Endothelial cell of umbilical vein (primary cell): ENCODE measurements at regions not wholly inside any gene's neighbourhood (a gene's known extent, or its start where the extent isn't known, plus 50 kb on each side); places are given as distances from the start of the nearest gene placed in this dataset.

ENCODE experiments used
- BruUV-seq: library from RNA; stranded (reverse); fragments of 400-500 nt; replicated peaks from 2 replicates; lab custom pipeline; 2021; lab: Mats Ljungman, UMichigan
- CTCF ChIA-PET: fragments of 300-600, 350-600 bp; sonication (Branson Sonifier 250); formaldehyde crosslinking; loops from one replicate; lab custom pipeline; 2021; ENCODE audit warnings: antibody characterized with exemption, inconsistent platforms; lab: Charles Lee
- POLR2A ChIA-PET: fragments of 300-600, 350-600 bp; sonication (Branson Sonifier 250); formaldehyde crosslinking; loops from one replicate; lab custom pipeline; 2021; ENCODE audit warnings: antibody characterized with exemption, inconsistent platforms; lab: Charles Lee
- DNase-seq: peaks from one replicate; pipeline ENCODE4 v3.0.0-alpha.2; 2011; ENCODE audit warnings: low read depth, low spot score
- FAIRE-seq: peaks from 2 replicates; lab custom pipeline; 2011; peaks lifted over from hg19 to GRCh38; lab: Jason Lieb, UNC
- H2AFZ ChIP-seq: 2 replicates; pipeline ENCODE4 v1.6.0; 2012; ENCODE audit warnings: low read depth, low read length, control low read depth, inconsistent platforms
- H3K27ac ChIP-seq: 2 replicates; pipeline ENCODE4 v1.5.1; 2011; ENCODE audit warnings: low read depth, mild to moderate bottlenecking, control low read depth, low read length, moderate library complexity; ENCODE audit not compliant: insufficient read depth
- H3K27me3 ChIP-seq, 2 experiments: 2 replicates each; pipeline versions ENCODE4 v1.6.0 to v1.6.1; 2011; ENCODE audit warnings: low read length in 2 of 2, mixed read lengths in 1 of 2; ENCODE audit not compliant: control insufficient read depth in 2 of 2, insufficient read depth in 2 of 2
- H3K36me3 ChIP-seq, 2 experiments: 2 replicates in 1 of 2; 3 replicates in 1 of 2; pipeline ENCODE4 v1.5.1; 2011; ENCODE audit warnings: low read length in 2 of 2, mild to moderate bottlenecking in 1 of 2, moderate library complexity in 1 of 2; ENCODE audit not compliant: control insufficient read depth in 2 of 2, insufficient read depth in 2 of 2; ENCODE audit errors: extremely low read depth in 1 of 2
- H3K4me1 ChIP-seq: 3 replicates; pipeline ENCODE4 v1.5.1; 2011; ENCODE audit warnings: mild to moderate bottlenecking, low read length; ENCODE audit not compliant: control insufficient read depth, insufficient read depth; ENCODE audit errors: extremely low read depth
- H3K4me2 ChIP-seq: 2 replicates; pipeline ENCODE4 v1.6.1; 2011; ENCODE audit warnings: low read length, control low read depth, mixed read lengths; ENCODE audit not compliant: insufficient read depth
- H3K4me3 ChIP-seq, 3 experiments: fragments of 200-600 bp in 1 of 3; sonication (generic), shearing (Covaris generic) in 1 of 3; replicated peaks in 1 of 3; 2 replicates each; pipeline ENCODE4 v1.5.1; 2011 to 2016; ENCODE audit warnings: control low read depth in 3 of 3, low read length in 3 of 3, mild to moderate bottlenecking in 2 of 3, inconsistent platforms in 1 of 3, low read depth in 1 of 3, moderate library complexity in 1 of 3; ENCODE audit not compliant: insufficient read depth in 1 of 3
- H3K79me2 ChIP-seq: 2 replicates; pipeline ENCODE4 v1.6.0; 2012; ENCODE audit warnings: low read length, inconsistent platforms; ENCODE audit not compliant: control insufficient read depth, insufficient read depth
- H3K9ac ChIP-seq: replicated peaks from 2 replicates; pipeline ENCODE3; 2011; ENCODE audit warnings: low read length, control low read depth; ENCODE audit not compliant: insufficient read depth; ENCODE audit errors: extremely low read depth
- H3K9me1 ChIP-seq: replicated peaks from 3 replicates; pipeline ENCODE4 v1.6.0; 2011; ENCODE audit warnings: mild to moderate bottlenecking, low read length; ENCODE audit not compliant: control insufficient read depth, insufficient read depth; ENCODE audit errors: extremely low read depth
- H3K9me3 ChIP-seq: replicated peaks from 2 replicates; pipeline ENCODE4 v1.5.1; 2012; ENCODE audit warnings: low read length, inconsistent platforms; ENCODE audit not compliant: control insufficient read depth, insufficient read depth
- H4K20me1 ChIP-seq: replicated peaks from 2 replicates; pipeline ENCODE3; 2011; ENCODE audit warnings: mild to moderate bottlenecking, low read length; ENCODE audit not compliant: control insufficient read depth, insufficient read depth; ENCODE audit errors: extremely low read depth
- EZH2 ChIP-seq: IDR thresholded peaks from 2 replicates; pipeline ENCODE4 v1.6.1; 2012; ENCODE audit warnings: borderline replicate concordance, low read depth, mild to moderate bottlenecking, moderate library complexity, low read length, inconsistent platforms; ENCODE audit not compliant: severe bottlenecking
- FOS ChIP-seq: IDR thresholded peaks from 2 replicates; pipeline ENCODE4 v1.6.1; 2011; ENCODE audit warnings: mild to moderate bottlenecking, low read length, moderate library complexity, borderline replicate concordance; ENCODE audit not compliant: insufficient read depth
- GATA2 ChIP-seq: IDR thresholded peaks from 2 replicates; pipeline ENCODE4 v1.7.0; 2011; ENCODE audit warnings: low read depth, mild to moderate bottlenecking, moderate library complexity, mixed read lengths, low read length; ENCODE audit not compliant: insufficient read length, insufficient read depth
- JUN ChIP-seq: IDR thresholded peaks from 2 replicates; pipeline ENCODE4 v1.6.1; 2011; ENCODE audit warnings: borderline replicate concordance, low read depth; ENCODE audit not compliant: insufficient read length, insufficient read depth
- MYC ChIP-seq: IDR thresholded peaks from one replicate; pipeline ENCODE4 v1.6.1; 2011; ENCODE audit warnings: mild to moderate bottlenecking, low read depth, low read length
- POLR2A ChIP-seq: IDR thresholded peaks from 2 replicates; pipeline ENCODE4 v1.6.1; 2012; ENCODE audit warnings: low read depth, mild to moderate bottlenecking, control low read depth, low read length
- POLR2AphosphoS5 ChIP-seq: IDR thresholded peaks from 2 replicates; pipeline ENCODE4 v1.6.1; 2012; ENCODE audit warnings: low read depth, mild to moderate bottlenecking, control low read depth, low read length, moderate library complexity; ENCODE audit not compliant: insufficient read depth
- dilution Hi-C: fragments of 300-500 bp; cut with MboI; formaldehyde crosslinking; loops from one replicate; pipeline ENCODE4 v1.15.0; 2019; ENCODE audit warnings: low sequenced_read_pairs; ENCODE audit not compliant: extremely low pct_ligation_motif_present
- intact Hi-C: fragments of 100-400 bp; cut with micrococcal nuclease; formaldehyde crosslinking; loops from one replicate; pipeline ENCODE4 v1.10.0; 2022
- TF ChIP-seq, protein P1 (sequence below), 2 donors: IDR thresholded peaks; 1 replicate in 1 of 2; 2 replicates in 1 of 2; pipeline ENCODE4 v1.5.1; 2011; ENCODE audit warnings: low read length in 2 of 2, mild to moderate bottlenecking in 2 of 2, moderate library complexity in 2 of 2, control low read depth in 1 of 2, inconsistent platforms in 1 of 2, low read depth in 1 of 2; ENCODE audit not compliant: insufficient read depth in 1 of 2; ENCODE audit errors: extremely low read depth in 1 of 2
- TF ChIP-seq, protein P2 (sequence below): IDR thresholded peaks from 2 replicates; pipeline ENCODE4 v1.6.1; 2011; ENCODE audit not compliant: insufficient read depth, insufficient read length

DNA sequence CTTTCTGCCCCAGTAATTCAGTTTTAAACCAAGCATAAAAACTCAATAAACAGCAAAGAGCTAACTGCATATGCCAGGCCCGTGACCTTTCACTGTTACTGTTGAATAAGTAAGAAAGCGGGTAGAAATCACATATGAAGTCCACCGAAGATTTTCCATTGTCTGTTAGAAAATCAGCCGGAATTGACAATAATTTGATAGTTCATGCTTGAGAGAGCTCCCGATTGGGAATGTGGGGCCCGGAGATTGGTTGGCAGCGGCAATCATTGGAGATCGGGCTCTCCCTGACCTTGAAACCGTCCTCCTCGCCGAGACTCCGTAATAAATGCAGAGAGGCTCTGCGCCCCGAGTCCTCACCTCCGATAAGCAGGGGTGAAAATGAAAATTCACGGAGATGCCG lies 709.6 kb downstream of the BRD1 start:
- Histone ChIP-seq H3K4me1 (no peaks in the 10 kb centered on the region), H3K4me3 (no peak overlapping the region), H3K4me2 (no peak overlapping the region), H3K36me3 (no peaks in the 10 kb centered on the region), H3K9ac (no peak overlapping the region), H4K20me1 (no peaks in the 10 kb centered on the region), H2AFZ (no peak overlapping the region), H3K9me3 (no peaks in the 10 kb centered on the region), H3K9me1 (no peaks in the 10 kb centered on the region), H3K79me2 (no peaks in the 10 kb centered on the region), H3K27ac (no peak overlapping the region), H3K27me3 (no peaks in the 10 kb centered on the region)
- ChIA-PET CTCF (no interaction called here), POLR2A (no interaction called here)
- intact Hi-C loops (no loop called here), dilution Hi-C loops (no loop called here)
- no peak for TF ChIP-seq MYC
- FAIRE-seq (no peak), DNase-seq (no peak)
- no TSS peak for BruUV-seq

DNA sequence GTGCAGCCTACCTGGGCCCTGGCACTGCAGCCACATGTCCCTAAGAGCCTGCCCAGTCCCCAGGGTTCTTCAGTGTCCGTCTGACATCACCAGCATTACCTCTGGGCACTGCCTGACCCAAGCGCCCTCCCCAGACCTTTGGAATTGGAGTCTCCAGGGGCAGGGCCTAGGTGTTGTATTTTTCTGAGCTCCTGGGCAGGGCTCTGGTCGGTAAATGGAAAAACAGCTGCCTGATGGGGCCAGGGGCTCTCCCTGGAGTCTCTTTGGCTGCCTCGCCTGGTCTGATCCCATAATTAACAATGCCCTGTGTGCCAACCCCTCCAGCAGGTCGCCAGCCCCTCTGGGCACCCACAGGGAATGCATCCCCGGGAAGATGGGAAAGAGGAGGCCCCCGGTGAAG lies 710.2 kb downstream of the BRD1 start:
- no peak overlapping the region for H3K27ac ChIP-seq
- H3K36me3 ChIP-seq, result no peaks in the 10 kb centered on the region
- no peak overlapping the region for H2AFZ ChIP-seq
- no peaks in the 10 kb centered on the region for H3K9me3 ChIP-seq
- no peaks in the 10 kb centered on the region for H3K79me2 ChIP-seq
- no peak overlapping the region for H3K4me2 ChIP-seq
- no peaks in the 10 kb centered on the region for H3K4me1 ChIP-seq
- BruUV-seq, result no TSS peak
- FAIRE-seq, result no peak
- ChIA-PET CTCF (no interaction called here), POLR2A (no interaction called here)
- no peaks in the 10 kb centered on the region for H3K27me3 ChIP-seq
- no peak for DNase-seq
- H3K4me3 ChIP-seq, result no peak overlapping the region
- no peaks in the 10 kb centered on the region for H4K20me1 ChIP-seq
- dilution Hi-C loops, result no loop called here
- intact Hi-C loops, result no loop called here
- no peak overlapping the region for H3K9ac ChIP-seq
- H3K9me1 ChIP-seq, result no peaks in the 10 kb centered on the region
- no peak for TF ChIP-seq FOS
- no peak for TF ChIP-seq GATA2
- TF ChIP-seq, protein P1, sequence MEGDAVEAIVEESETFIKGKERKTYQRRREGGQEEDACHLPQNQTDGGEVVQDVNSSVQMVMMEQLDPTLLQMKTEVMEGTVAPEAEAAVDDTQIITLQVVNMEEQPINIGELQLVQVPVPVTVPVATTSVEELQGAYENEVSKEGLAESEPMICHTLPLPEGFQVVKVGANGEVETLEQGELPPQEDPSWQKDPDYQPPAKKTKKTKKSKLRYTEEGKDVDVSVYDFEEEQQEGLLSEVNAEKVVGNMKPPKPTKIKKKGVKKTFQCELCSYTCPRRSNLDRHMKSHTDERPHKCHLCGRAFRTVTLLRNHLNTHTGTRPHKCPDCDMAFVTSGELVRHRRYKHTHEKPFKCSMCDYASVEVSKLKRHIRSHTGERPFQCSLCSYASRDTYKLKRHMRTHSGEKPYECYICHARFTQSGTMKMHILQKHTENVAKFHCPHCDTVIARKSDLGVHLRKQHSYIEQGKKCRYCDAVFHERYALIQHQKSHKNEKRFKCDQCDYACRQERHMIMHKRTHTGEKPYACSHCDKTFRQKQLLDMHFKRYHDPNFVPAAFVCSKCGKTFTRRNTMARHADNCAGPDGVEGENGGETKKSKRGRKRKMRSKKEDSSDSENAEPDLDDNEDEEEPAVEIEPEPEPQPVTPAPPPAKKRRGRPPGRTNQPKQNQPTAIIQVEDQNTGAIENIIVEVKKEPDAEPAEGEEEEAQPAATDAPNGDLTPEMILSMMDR (IDR thresholded peaks at IDR 0.05; ENCODE audit: extremely low read depth in 1 of 2, insufficient read depth in 1 of 2, low read depth in 1 of 2, low read length in 2 of 2), result no peak
- TF ChIP-seq JUN, result no peak
- TF ChIP-seq EZH2, result no peak
- TF ChIP-seq POLR2A, result no peak
- TF ChIP-seq MYC, result no peak
- no peak for TF ChIP-seq POLR2AphosphoS5
- TF ChIP-seq, protein P2, sequence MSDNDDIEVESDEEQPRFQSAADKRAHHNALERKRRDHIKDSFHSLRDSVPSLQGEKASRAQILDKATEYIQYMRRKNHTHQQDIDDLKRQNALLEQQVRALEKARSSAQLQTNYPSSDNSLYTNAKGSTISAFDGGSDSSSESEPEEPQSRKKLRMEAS, result no peak
